CD4-positive, alpha-beta T cell (primary cell): ENCODE measurements at regions not wholly inside any gene's neighbourhood (a gene's known extent, or its start where the extent isn't known, plus 50 kb on each side); places are given as distances from the start of the nearest gene placed in this dataset.

ENCODE experiments used
- ATAC-seq: fragments of 200-7000 bp; cut with Tn5 transposase; one replicate; pipeline ENCODE4 v1.10.0; 2022; ENCODE audit warnings: mild to moderate bottlenecking; ENCODE audit not compliant: poor library complexity
- CTCF ChIA-PET: fragments of 350-600 bp; sonication (Branson Sonifier 250); formaldehyde crosslinking; loops from one replicate; lab custom pipeline; 2021; ENCODE audit warnings: antibody characterized with exemption, inconsistent platforms; lab: Charles Lee
- POLR2A ChIA-PET: fragments of 350-600 bp; sonication (Branson Sonifier 250); formaldehyde crosslinking; loops from one replicate; lab custom pipeline; 2021; ENCODE audit warnings: antibody characterized with exemption, inconsistent platforms; lab: Charles Lee
- DNase-seq, 14 experiments: peaks; one replicate each; pipeline ENCODE4 v3.0.0-alpha.2; 2013 to 2020; ENCODE audit warnings: mixed read lengths in 2 of 14
- H3K27ac ChIP-seq, 2 donors: one replicate each; pipeline versions ENCODE4 v1.5.1 to v1.7.0; 2013; ENCODE audit warnings: low read length in 2 of 2, low read depth in 1 of 2, mild to moderate bottlenecking in 1 of 2
- H3K27me3 ChIP-seq, 2 experiments: 1 replicate in 1 of 2; 2 replicates in 1 of 2; pipeline versions ENCODE4 v1.6.1 to v1.7.0; 2013; ENCODE audit warnings: low read length in 2 of 2, control low read depth in 1 of 2, mild to moderate bottlenecking in 1 of 2, moderate library complexity in 1 of 2; ENCODE audit not compliant: insufficient read depth in 2 of 2, control insufficient read depth in 1 of 2
- H3K36me3 ChIP-seq: one replicate; pipeline ENCODE4 v1.6.1; 2013; ENCODE audit warnings: low read length, control low read depth; ENCODE audit not compliant: insufficient read depth
- H3K4me1 ChIP-seq: one replicate; pipeline ENCODE4 v1.6.1; 2013; ENCODE audit warnings: low read length, control low read depth; ENCODE audit not compliant: insufficient read depth
- H3K4me3 ChIP-seq: one replicate; pipeline ENCODE4 v1.5.1; 2013; ENCODE audit warnings: mild to moderate bottlenecking, low read length, moderate library complexity
- H3K9me3 ChIP-seq, 2 experiments: 1 replicate in 1 of 2; 2 replicates in 1 of 2; pipeline versions ENCODE4 v1.6.1 to v1.7.0; 2013; ENCODE audit warnings: low read length in 2 of 2, mild to moderate bottlenecking in 2 of 2, control low read depth in 1 of 2, moderate library complexity in 1 of 2; ENCODE audit not compliant: control insufficient read depth in 1 of 2, insufficient read depth in 1 of 2
- H3K27ac Mint-ChIP-seq: one replicate; pipeline ENCODE4 v1.8.0; 2020; ENCODE audit warnings: mixed read lengths
- H3K27me3 Mint-ChIP-seq: one replicate; pipeline ENCODE4 v1.8.0; 2021; ENCODE audit warnings: mixed read lengths
- H3K36me3 Mint-ChIP-seq: one replicate; pipeline ENCODE4 v1.8.0; 2021; ENCODE audit warnings: low read depth, mixed read lengths
- H3K4me1 Mint-ChIP-seq: one replicate; pipeline ENCODE4 v1.8.0; 2021; ENCODE audit warnings: low read depth, mixed read lengths
- H3K4me3 Mint-ChIP-seq: one replicate; pipeline ENCODE4 v1.8.0; 2020; ENCODE audit warnings: mild to moderate bottlenecking, mixed read lengths
- H3K9me3 Mint-ChIP-seq: one replicate; pipeline ENCODE4 v1.8.0; 2020; ENCODE audit warnings: mixed read lengths
- intact Hi-C, 2 experiments: fragments of 100-400 bp; cut with DNase I in 1 of 2; cut with micrococcal nuclease in 1 of 2; formaldehyde crosslinking; loops; one replicate each; pipeline versions ENCODE4 v1.15.1 to v1.9.0; 2023 to 2025; cut with DNase I, micrococcal nuclease
- TF ChIP-seq, protein P1 (sequence below): fragments of 200-600 bp; IDR thresholded peaks from one replicate; pipeline ENCODE4 v1.8.0; 2022; ENCODE audit warnings: antibody characterized with exemption, mild to moderate bottlenecking

GRCh38 chr18:42401131-42401673 is 446.2 kb downstream of the PIK3C3 start:
- Mint-ChIP-seq H3K27me3 (no peaks in the 10 kb centered on the region), H3K4me3 (no peak overlapping the region), H3K9me3 (peaks cover 5% of the 10 kb centered on the region), H3K27ac (no peak overlapping the region), H3K36me3 (no peaks in the 10 kb centered on the region), H3K4me1 (no peaks in the 10 kb centered on the region)
- CTCF ChIA-PET, result no interaction called here
- Histone ChIP-seq H3K36me3 (no peaks in the 10 kb centered on the region), H3K4me1 (no peaks in the 10 kb centered on the region), H3K27me3 (no peaks in the 10 kb centered on the region), H3K9me3 (no peaks in the 10 kb centered on the region), H3K4me3 (no peak overlapping the region), H3K27ac (no peak overlapping the region)
- no peak for ATAC-seq
- POLR2A ChIA-PET, result no interaction called here
- intact Hi-C loops, result loop anchor here in 1 of 2 experiments (10.0 kb wide), 1 partner anchor 64 kb away; no protein-coding TSS in a partner anchor
- TF ChIP-seq, protein P1, sequence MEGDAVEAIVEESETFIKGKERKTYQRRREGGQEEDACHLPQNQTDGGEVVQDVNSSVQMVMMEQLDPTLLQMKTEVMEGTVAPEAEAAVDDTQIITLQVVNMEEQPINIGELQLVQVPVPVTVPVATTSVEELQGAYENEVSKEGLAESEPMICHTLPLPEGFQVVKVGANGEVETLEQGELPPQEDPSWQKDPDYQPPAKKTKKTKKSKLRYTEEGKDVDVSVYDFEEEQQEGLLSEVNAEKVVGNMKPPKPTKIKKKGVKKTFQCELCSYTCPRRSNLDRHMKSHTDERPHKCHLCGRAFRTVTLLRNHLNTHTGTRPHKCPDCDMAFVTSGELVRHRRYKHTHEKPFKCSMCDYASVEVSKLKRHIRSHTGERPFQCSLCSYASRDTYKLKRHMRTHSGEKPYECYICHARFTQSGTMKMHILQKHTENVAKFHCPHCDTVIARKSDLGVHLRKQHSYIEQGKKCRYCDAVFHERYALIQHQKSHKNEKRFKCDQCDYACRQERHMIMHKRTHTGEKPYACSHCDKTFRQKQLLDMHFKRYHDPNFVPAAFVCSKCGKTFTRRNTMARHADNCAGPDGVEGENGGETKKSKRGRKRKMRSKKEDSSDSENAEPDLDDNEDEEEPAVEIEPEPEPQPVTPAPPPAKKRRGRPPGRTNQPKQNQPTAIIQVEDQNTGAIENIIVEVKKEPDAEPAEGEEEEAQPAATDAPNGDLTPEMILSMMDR, result no peak
- no peak for DNase-seq

- ChIA-PET POLR2A (no interaction called here), CTCF (no interaction called here)
- Histone ChIP-seq H3K36me3 (no peaks in the 10 kb centered on the region), H3K27me3 (no peaks in the 10 kb centered on the region), H3K9me3 (peaks cover 0 to 7% of the 10 kb centered on the region in 2 experiments), H3K27ac (no peak overlapping the region), H3K4me3 (no peak overlapping the region), H3K4me1 (no peaks in the 10 kb centered on the region)
- Mint-ChIP-seq H3K4me3 (no peak overlapping the region), H3K36me3 (no peaks in the 10 kb centered on the region), H3K27me3 (no peaks in the 10 kb centered on the region), H3K9me3 (peaks cover 13% of the 10 kb centered on the region), H3K27ac (no peak overlapping the region), H3K4me1 (no peaks in the 10 kb centered on the region)
- TF ChIP-seq, protein P1, result no peak
- ATAC-seq, result no peak
- intact Hi-C loops, result loop anchor here in 1 of 2 experiments (10.0 kb wide), 1 partner anchor 61 kb away; no protein-coding TSS in a partner anchor
- DNase-seq, result no peak
Measured at GRCh38 chr18:42404151-42404550, 449.1 kb downstream of the PIK3C3 start.

GRCh38 chr18:42409005-42409404 is 454.0 kb downstream of the PIK3C3 start:
- ChIA-PET CTCF (no interaction called here), POLR2A (no interaction called here)
- Mint-ChIP-seq H3K4me3 (no peak overlapping the region), H3K27me3 (no peaks in the 10 kb centered on the region), H3K9me3 (peaks cover 20% of the 10 kb centered on the region), H3K27ac (no peak overlapping the region), H3K4me1 (no peaks in the 10 kb centered on the region), H3K36me3 (no peaks in the 10 kb centered on the region)
- intact Hi-C loops, result loop anchor here in 1 of 2 experiments (10.0 kb wide), 1 partner anchor 56 kb away; no protein-coding TSS in a partner anchor
- no peaks in the 10 kb centered on the region for H3K4me1 ChIP-seq
- H3K4me3 ChIP-seq, result no peak overlapping the region
- TF ChIP-seq, protein P1, result no peak
- DNase-seq, result no peak
- no peak overlapping the region for H3K27ac ChIP-seq
- no peak for ATAC-seq
- H3K36me3 ChIP-seq, result no peaks in the 10 kb centered on the region
- H3K27me3 ChIP-seq, result no peaks in the 10 kb centered on the region
- peaks cover 0 to 12% of the 10 kb centered on the region in 2 experiments for H3K9me3 ChIP-seq
